ENCODE measurements at regions not wholly inside any gene's neighbourhood (a gene's known extent, or its start where the extent isn't known, plus 50 kb on each side); places are given as distances from the start of the nearest gene placed in this dataset.
"Not testable (repeated sequence)": the region's sequence is repeated elsewhere in the genome, so short reads cannot be mapped to it uniquely, and the experiment has no call there.

- TF ChIP-seq, protein P1, sequence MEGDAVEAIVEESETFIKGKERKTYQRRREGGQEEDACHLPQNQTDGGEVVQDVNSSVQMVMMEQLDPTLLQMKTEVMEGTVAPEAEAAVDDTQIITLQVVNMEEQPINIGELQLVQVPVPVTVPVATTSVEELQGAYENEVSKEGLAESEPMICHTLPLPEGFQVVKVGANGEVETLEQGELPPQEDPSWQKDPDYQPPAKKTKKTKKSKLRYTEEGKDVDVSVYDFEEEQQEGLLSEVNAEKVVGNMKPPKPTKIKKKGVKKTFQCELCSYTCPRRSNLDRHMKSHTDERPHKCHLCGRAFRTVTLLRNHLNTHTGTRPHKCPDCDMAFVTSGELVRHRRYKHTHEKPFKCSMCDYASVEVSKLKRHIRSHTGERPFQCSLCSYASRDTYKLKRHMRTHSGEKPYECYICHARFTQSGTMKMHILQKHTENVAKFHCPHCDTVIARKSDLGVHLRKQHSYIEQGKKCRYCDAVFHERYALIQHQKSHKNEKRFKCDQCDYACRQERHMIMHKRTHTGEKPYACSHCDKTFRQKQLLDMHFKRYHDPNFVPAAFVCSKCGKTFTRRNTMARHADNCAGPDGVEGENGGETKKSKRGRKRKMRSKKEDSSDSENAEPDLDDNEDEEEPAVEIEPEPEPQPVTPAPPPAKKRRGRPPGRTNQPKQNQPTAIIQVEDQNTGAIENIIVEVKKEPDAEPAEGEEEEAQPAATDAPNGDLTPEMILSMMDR (IDR thresholded peaks at IDR 0.05 in 2 of 3, conservative IDR thresholded peaks at IDR 0.05 in 1 of 3; ENCODE audit: borderline replicate concordance in 1 of 3, insufficient read depth in 1 of 3, low read depth in 2 of 3, low read length in 2 of 3) = not testable (repeated sequence)
- TF ChIP-seq, protein P2, sequence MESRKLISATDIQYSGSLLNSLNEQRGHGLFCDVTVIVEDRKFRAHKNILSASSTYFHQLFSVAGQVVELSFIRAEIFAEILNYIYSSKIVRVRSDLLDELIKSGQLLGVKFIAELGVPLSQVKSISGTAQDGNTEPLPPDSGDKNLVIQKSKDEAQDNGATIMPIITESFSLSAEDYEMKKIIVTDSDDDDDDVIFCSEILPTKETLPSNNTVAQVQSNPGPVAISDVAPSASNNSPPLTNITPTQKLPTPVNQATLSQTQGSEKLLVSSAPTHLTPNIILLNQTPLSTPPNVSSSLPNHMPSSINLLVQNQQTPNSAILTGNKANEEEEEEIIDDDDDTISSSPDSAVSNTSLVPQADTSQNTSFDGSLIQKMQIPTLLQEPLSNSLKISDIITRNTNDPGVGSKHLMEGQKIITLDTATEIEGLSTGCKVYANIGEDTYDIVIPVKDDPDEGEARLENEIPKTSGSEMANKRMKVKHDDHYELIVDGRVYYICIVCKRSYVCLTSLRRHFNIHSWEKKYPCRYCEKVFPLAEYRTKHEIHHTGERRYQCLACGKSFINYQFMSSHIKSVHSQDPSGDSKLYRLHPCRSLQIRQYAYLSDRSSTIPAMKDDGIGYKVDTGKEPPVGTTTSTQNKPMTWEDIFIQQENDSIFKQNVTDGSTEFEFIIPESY (IDR thresholded peaks at IDR 0.05; ENCODE audit: extremely low read depth, insufficient replicate concordance, low read length) = not testable (repeated sequence)
- not testable (repeated sequence) for TF ChIP-seq POLR2A (IDR thresholded peaks at IDR 0.05; ENCODE audit: borderline replicate concordance, extremely low read depth, insufficient read depth, insufficient read length); FOSL1 (IDR thresholded peaks at IDR 0.05; ENCODE audit: low read depth); MAX (IDR thresholded peaks at IDR 0.05); SP1 (IDR thresholded peaks at IDR 0.05; ENCODE audit: low read depth); YY1 (IDR thresholded peaks at IDR 0.05; ENCODE audit: extremely low read depth, insufficient replicate concordance, low read depth, low read length); TCF7L2 (IDR thresholded peaks at IDR 0.05; ENCODE audit: borderline replicate concordance, extremely low read depth, insufficient read depth, insufficient read length); ZNF274 (IDR thresholded peaks at IDR 0.05; ENCODE audit: low read depth, low read length); EZH2 (IDR thresholded peaks at IDR 0.05); CBX3 (IDR thresholded peaks at IDR 0.05; ENCODE audit: low read depth); JUND (IDR thresholded peaks at IDR 0.05); REST (IDR thresholded peaks at IDR 0.05; ENCODE audit: low read depth); ATF3 (IDR thresholded peaks at IDR 0.05)
Observed at GRCh38 chr2:87542599-87543174, 205.2 kb upstream of the PLGLB2 start.
